ENCODE measurements at regions not wholly inside any gene's neighbourhood (a gene's known extent, or its start where the extent isn't known, plus 50 kb on each side); places are given as distances from the start of the nearest gene placed in this dataset.
"Not testable (repeated sequence)": the region's sequence is repeated elsewhere in the genome, so short reads cannot be mapped to it uniquely, and the experiment has no call there.

GRCh38 chr2:238521002-238521401 is 94.3 kb downstream of the ASB1 start:
- no peak for DNase-seq (ENCODE audit: low read depth)

GRCh38 chr2:238521870-238522269 is 95.1 kb downstream of the ASB1 start:
- DNase-seq (ENCODE audit: low read depth), result no peak

GRCh38 chr2:238523158-238524110 is 96.7 kb downstream of the ASB1 start:
- DNase-seq (ENCODE audit: low read depth), result no peak

- no peak for DNase-seq (ENCODE audit: low read depth)
Observed at GRCh38 chr2:238524426-238524983, 97.8 kb downstream of the ASB1 start.

GRCh38 chr2:238525990-238526389 is 99.3 kb downstream of the ASB1 start:
- no peak for DNase-seq (ENCODE audit: low read depth)

- DNase-seq (ENCODE audit: low read depth), result no peak
Observed at GRCh38 chr2:238527565-238527964, 100.8 kb downstream of the ASB1 start.

GRCh38 chr2:238528953-238529781 is 102.4 kb downstream of the ASB1 start:
- no peak for DNase-seq (ENCODE audit: low read depth)

GRCh38 chr2:238531017-238531645 is 104.4 kb downstream of the ASB1 start:
- DNase-seq (ENCODE audit: low read depth), result not testable (repeated sequence)

- DNase-seq (ENCODE audit: low read depth), result not testable (repeated sequence)
Observed at GRCh38 chr2:238543732-238544131, 117.0 kb downstream of the ASB1 start.

GRCh38 chr2:238548902-238549462 is 122.3 kb downstream of the ASB1 start:
- DNase-seq (ENCODE audit: low read depth), result no peak

GRCh38 chr2:238549866-238550265 is 123.1 kb downstream of the ASB1 start:
- no peak for DNase-seq (ENCODE audit: low read depth)

- no peak for DNase-seq (ENCODE audit: low read depth)
Observed at GRCh38 chr2:238551091-238551490, 124.4 kb downstream of the ASB1 start.

- DNase-seq (ENCODE audit: low read depth), result no peak
Observed at GRCh38 chr2:238552226-238552625, 125.5 kb downstream of the ASB1 start.

- no peak for DNase-seq (ENCODE audit: low read depth)
Observed at GRCh38 chr2:238553159-238553558, 126.4 kb downstream of the ASB1 start.

GRCh38 chr2:238554468-238555315 is 128.0 kb downstream of the ASB1 start:
- DNase-seq (ENCODE audit: low read depth), result no peak

- DNase-seq (ENCODE audit: low read depth), result no peak
Observed at GRCh38 chr2:238555786-238556542, 129.2 kb downstream of the ASB1 start.

- no peak for DNase-seq (ENCODE audit: low read depth)
Observed at GRCh38 chr2:238557431-238557830, 130.7 kb downstream of the ASB1 start.

GRCh38 chr2:238557936-238558335 is 131.2 kb downstream of the ASB1 start:
- DNase-seq (ENCODE audit: low read depth), result no peak

GRCh38 chr2:238558456-238559099 is 131.9 kb downstream of the ASB1 start:
- no peak for DNase-seq (ENCODE audit: low read depth)

- no peak for DNase-seq (ENCODE audit: low read depth)
Observed at GRCh38 chr2:238560234-238560633, 133.5 kb downstream of the ASB1 start.

All from HS-27A (cell line).